LNCaP clone FGC (cell line): ENCODE measurements at regions not wholly inside any gene's neighbourhood (a gene's known extent, or its start where the extent isn't known, plus 50 kb on each side); places are given as distances from the start of the nearest gene placed in this dataset.

Source experiments
- DNase-seq: peaks from one replicate; pipeline ENCODE4 v3.0.0-alpha.2; 2011; ENCODE audit warnings: low read depth
- H3K4me3 ChIP-seq: 2 replicates; pipeline ENCODE4 v1.5.1; 2011; ENCODE audit warnings: mild to moderate bottlenecking, low read depth, low read length, control low read depth
- CTCF ChIP-seq: IDR thresholded peaks from 2 replicates; pipeline ENCODE4 v1.5.1; 2012; ENCODE audit warnings: mild to moderate bottlenecking; ENCODE audit not compliant: control insufficient read depth, insufficient read depth; ENCODE audit errors: extremely low read depth

- no peak overlapping the region for H3K4me3 ChIP-seq
- DNase-seq, result no peak
- no peak for TF ChIP-seq CTCF
These were observed 143.3 kb downstream of the FTCDNL1 start for GRCh38 chr2:199707593-199708185.

- DNase-seq, result no peak
- H3K4me3 ChIP-seq, result no peak overlapping the region
- no peak for TF ChIP-seq CTCF
These were observed 145.5 kb downstream of the FTCDNL1 start for GRCh38 chr2:199705538-199705937.

GRCh38 chr2:199704358-199705238 lies 146.4 kb downstream of the FTCDNL1 start:
- TF ChIP-seq CTCF, result peak; percentile 76
- no peak overlapping the region for H3K4me3 ChIP-seq
- DNase-seq, result peak; percentile 15

GRCh38 chr2:199703199-199703598 lies 147.8 kb downstream of the FTCDNL1 start:
- no peak for TF ChIP-seq CTCF
- H3K4me3 ChIP-seq, result no peak overlapping the region
- DNase-seq, result no peak

GRCh38 chr2:199697469-199697868 lies 153.5 kb downstream of the FTCDNL1 start:
- TF ChIP-seq CTCF, result no peak
- DNase-seq, result no peak
- no peak overlapping the region for H3K4me3 ChIP-seq

GRCh38 chr2:199696048-199696447 lies 154.9 kb downstream of the FTCDNL1 start:
- TF ChIP-seq CTCF, result no peak
- no peak for DNase-seq
- H3K4me3 ChIP-seq, result no peak overlapping the region
